K562 (cell line): ENCODE measurements at regions not wholly inside any gene's neighbourhood (a gene's known extent, or its start where the extent isn't known, plus 50 kb on each side); places are given as distances from the start of the nearest gene placed in this dataset.

Source experiments
- BRF2 ChIP-seq: IDR thresholded peaks from 3 replicates; pipeline ENCODE4 v1.6.1; 2011; ENCODE audit warnings: borderline replicate concordance, mild to moderate bottlenecking; ENCODE audit not compliant: insufficient read length, insufficient read depth
- DACH1 ChIP-seq: fragments of 450-650 bp; IDR thresholded peaks from 2 replicates; pipeline ENCODE4 v1.6.1; 2018; ENCODE audit not compliant: partially characterized antibody
- FOSL1 ChIP-seq: fragments of 200-800 bp; sonication (Bioruptor generic); conservative IDR thresholded peaks from 2 replicates; pipeline ENCODE4 v1.6.1; 2016; ENCODE audit warnings: missing genetic modification characterization, missing compliant biosample characterization
- FOXJ2 ChIP-seq: fragments of 200-800 bp; sonication (Bioruptor generic); IDR thresholded peaks from 2 replicates; pipeline ENCODE4 v1.6.1; 2016; ENCODE audit warnings: missing genetic modification characterization, missing compliant biosample characterization
- HDAC2 ChIP-seq: fragments of 450-650 bp; IDR thresholded peaks from 2 replicates; pipeline ENCODE4 v1.6.1; 2016; ENCODE audit warnings: mild to moderate bottlenecking
- HNRNPLL ChIP-seq: fragments of 200-400 bp; formaldehyde crosslinking; IDR thresholded peaks from 2 replicates; pipeline ENCODE4 v1.6.1; 2017; ENCODE audit warnings: low read length, low read depth, mild to moderate bottlenecking; ENCODE audit not compliant: poor library complexity, severe bottlenecking
- NKRF ChIP-seq: fragments of 450-650 bp; IDR thresholded peaks from 2 replicates; pipeline ENCODE4 v1.6.1; 2016; ENCODE audit warnings: borderline replicate concordance
- SETDB1 ChIP-seq: IDR thresholded peaks from one replicate; pipeline ENCODE4 v1.6.1; 2012; ENCODE audit warnings: low read length, control low read depth, inconsistent platforms
- SIN3B ChIP-seq: fragments of 450-650 bp; IDR thresholded peaks from 2 replicates; pipeline ENCODE4 v1.6.1; 2017; ENCODE audit warnings: low read depth, mild to moderate bottlenecking, moderate library complexity
- ZFX ChIP-seq: sonication (generic); formaldehyde crosslinking; IDR thresholded peaks from 2 replicates; pipeline ENCODE4 v1.8.0; 2022; ENCODE audit warnings: mild to moderate bottlenecking, missing genetic modification reagents, moderate library complexity
- ZNF212 ChIP-seq: fragments of 450-650 bp; formaldehyde crosslinking; IDR thresholded peaks from 2 replicates; pipeline ENCODE4 v1.4.0; 2020; ENCODE audit warnings: mild to moderate bottlenecking
- ZNF707 ChIP-seq: fragments of 250-450 bp; sonication (Bioruptor Pico); conservative IDR thresholded peaks from 2 replicates; pipeline ENCODE4 v1.8.0; 2022; ENCODE audit warnings: inconsistent platforms, mild to moderate bottlenecking, moderate library complexity
- TF ChIP-seq, protein P1 (sequence below): fragments of 450-650 bp; formaldehyde crosslinking; IDR thresholded peaks from 2 replicates; pipeline ENCODE4 v1.4.0; 2020; ENCODE audit warnings: mild to moderate bottlenecking, moderate library complexity
- TF ChIP-seq, protein P2 (sequence below): fragments of 250-450 bp; sonication (Bioruptor Pico); IDR thresholded peaks from 2 replicates; pipeline ENCODE4 v1.8.0; 2021; ENCODE audit warnings: mild to moderate bottlenecking, moderate library complexity
- TF ChIP-seq, protein P3 (sequence below): fragments of 250-450 bp; sonication (Bioruptor Pico); IDR thresholded peaks from 2 replicates; pipeline ENCODE4 v1.8.0; 2021; ENCODE audit warnings: moderate library complexity, mild to moderate bottlenecking, inconsistent platforms

DNA sequence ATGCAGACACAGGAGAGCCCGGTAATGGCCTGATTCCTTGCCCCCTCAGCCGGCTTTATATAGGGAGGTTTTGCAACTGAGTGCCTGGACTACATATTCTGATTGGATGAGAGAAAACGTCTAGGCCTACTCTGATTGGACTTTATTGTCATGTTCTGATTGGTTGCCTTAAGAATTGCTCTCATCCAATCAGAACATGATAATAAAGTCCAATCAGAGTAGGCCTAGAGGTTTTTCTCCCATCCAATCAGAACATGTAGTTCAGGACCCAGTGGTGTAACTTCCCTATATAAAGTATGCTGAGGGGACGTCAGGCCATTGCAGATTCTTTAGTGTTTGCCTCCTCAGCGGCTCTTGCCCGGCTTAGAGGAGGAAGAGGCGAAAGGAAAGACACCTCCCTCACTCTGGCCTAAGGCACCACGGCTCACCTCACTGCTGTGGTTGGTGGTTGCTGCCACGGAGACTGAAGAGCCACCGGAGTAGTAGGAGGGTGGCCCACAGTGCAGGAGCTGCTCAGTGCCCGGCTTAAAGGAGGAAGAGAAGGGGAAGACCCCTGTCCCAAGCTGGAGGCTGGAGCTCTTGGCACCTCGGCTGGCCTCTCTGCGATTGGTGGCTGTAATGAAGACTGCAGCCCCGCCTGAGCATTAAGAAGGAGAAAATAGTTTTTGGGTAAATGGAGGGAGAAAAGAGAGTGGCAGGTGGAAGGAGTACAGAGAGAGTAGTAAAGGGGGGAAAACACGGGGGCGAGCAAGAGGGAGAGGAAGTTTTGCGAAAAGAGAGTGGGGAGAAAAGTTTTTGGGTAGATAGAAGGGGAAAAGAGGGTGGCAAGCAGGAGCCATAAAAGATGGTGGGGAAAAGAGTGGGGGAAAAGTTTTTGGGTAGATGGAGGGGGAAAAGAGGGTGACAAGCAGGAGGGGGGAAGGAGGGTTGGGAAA lies 116.7 kb upstream of the SERPIND1 start (continued):
- TF ChIP-seq SIN3B: no peak
- TF ChIP-seq FOSL1 (tag): 0 out of 2 replicates have a peak, but pooled peaks have one; percentile 52
- no peak for TF ChIP-seq SETDB1
- no peak for TF ChIP-seq DACH1
- TF ChIP-seq, protein P1, sequence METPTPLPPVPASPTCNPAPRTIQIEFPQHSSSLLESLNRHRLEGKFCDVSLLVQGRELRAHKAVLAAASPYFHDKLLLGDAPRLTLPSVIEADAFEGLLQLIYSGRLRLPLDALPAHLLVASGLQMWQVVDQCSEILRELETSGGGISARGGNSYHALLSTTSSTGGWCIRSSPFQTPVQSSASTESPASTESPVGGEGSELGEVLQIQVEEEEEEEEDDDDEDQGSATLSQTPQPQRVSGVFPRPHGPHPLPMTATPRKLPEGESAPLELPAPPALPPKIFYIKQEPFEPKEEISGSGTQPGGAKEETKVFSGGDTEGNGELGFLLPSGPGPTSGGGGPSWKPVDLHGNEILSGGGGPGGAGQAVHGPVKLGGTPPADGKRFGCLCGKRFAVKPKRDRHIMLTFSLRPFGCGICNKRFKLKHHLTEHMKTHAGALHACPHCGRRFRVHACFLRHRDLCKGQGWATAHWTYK (CRISPR knock-in tag): peak; percentile 99
- TF ChIP-seq ZFX (CRISPR knock-in tag): peak; percentile 43; the same call in 1 of the 2 replicates
- TF ChIP-seq FOXJ2 (tag): no peak
- TF ChIP-seq ZNF707 (CRISPR knock-in tag): no peak
- TF ChIP-seq NKRF: peak; percentile 63; the same call in 1 of the 2 replicates
- TF ChIP-seq, protein P2, sequence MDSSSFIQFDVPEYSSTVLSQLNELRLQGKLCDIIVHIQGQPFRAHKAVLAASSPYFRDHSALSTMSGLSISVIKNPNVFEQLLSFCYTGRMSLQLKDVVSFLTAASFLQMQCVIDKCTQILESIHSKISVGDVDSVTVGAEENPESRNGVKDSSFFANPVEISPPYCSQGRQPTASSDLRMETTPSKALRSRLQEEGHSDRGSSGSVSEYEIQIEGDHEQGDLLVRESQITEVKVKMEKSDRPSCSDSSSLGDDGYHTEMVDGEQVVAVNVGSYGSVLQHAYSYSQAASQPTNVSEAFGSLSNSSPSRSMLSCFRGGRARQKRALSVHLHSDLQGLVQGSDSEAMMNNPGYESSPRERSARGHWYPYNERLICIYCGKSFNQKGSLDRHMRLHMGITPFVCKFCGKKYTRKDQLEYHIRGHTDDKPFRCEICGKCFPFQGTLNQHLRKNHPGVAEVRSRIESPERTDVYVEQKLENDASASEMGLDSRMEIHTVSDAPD (CRISPR knock-in tag): no peak
- TF ChIP-seq ZNF212: no peak
- TF ChIP-seq HDAC2: 0 out of 2 replicates have a peak, but pooled peaks have one; percentile 7
- peak; percentile 3 for TF ChIP-seq HNRNPLL
- TF ChIP-seq BRF2: no peak
- TF ChIP-seq, protein P3, sequence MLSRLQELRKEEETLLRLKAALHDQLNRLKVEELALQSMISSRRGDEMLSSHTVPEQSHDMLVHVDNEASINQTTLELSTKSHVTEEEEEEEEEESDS: no peak
